HG03039 (cell line): ENCODE measurements at regions not wholly inside any gene's neighbourhood (a gene's known extent, or its start where the extent isn't known, plus 50 kb on each side); places are given as distances from the start of the nearest gene placed in this dataset.
"Not testable (repeated sequence)": the region's sequence is repeated elsewhere in the genome, so short reads cannot be mapped to it uniquely, and the experiment has no call there.

Experiments used
- ATAC-seq: cut with Tn5 transposase; IDR thresholded peaks from one replicate; pipeline ENCODE4 v1.9.1; 2021; ENCODE audit warnings: mild to moderate bottlenecking, moderate library complexity; ENCODE audit not compliant: unreplicated experiment

DNA sequence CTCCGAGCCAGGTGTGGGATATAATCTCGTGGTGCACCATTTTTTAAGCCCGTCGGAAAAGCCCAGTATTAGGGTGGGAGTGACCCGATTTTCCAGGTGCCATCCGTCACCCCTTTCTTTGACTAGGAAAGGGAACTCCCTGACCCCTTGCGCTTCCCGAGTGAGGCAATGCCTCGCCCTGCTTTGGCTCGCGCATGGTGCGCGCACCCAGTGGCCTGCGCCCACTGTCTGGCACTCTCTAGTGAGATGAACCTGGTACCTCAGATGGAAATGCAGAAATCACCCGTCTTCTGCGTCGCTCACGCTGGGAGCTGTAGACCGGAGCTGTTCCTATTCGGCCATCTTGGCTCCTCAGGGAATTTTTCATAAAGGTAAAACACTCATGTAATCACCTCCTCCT lies 63.9 kb downstream of the RWDD3 start:
- not testable (repeated sequence) for ATAC-seq

- no peak for ATAC-seq
Observed at GRCh38 chr1:95301091-95301490, 67.1 kb downstream of the RWDD3 start.

GRCh38 chr1:95301614-95302013 lies 67.6 kb downstream of the RWDD3 start:
- no peak for ATAC-seq

GRCh38 chr1:95304803-95305202 lies 70.8 kb downstream of the RWDD3 start:
- no peak for ATAC-seq

GRCh38 chr1:95308276-95309030 lies 74.4 kb downstream of the RWDD3 start:
- ATAC-seq, result no peak

GRCh38 chr1:95309031-95309471 lies 75.0 kb downstream of the RWDD3 start:
- no peak for ATAC-seq

DNA sequence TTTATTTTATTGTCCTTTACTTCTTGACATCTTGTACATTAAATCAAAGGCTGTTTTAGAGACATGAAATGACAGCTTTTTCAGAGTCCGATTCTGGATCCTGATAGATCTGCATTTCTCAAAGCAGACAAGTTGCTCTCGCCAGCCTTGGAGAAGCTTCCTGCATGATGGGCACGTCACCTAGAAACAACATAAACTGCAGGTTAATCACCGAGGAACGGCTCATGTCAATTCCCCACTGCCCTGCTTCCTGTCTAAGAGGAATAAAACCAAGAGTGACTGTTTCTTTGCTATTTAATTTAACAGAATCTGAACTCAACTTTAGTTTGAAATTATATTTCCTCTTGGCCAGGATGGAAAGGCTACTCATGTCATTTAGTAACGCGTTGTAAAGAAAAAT lies 77.0 kb downstream of the RWDD3 start:
- ATAC-seq, result no peak

- no peak for ATAC-seq
Observed at GRCh38 chr1:95311762-95312161, 77.8 kb downstream of the RWDD3 start.

DNA sequence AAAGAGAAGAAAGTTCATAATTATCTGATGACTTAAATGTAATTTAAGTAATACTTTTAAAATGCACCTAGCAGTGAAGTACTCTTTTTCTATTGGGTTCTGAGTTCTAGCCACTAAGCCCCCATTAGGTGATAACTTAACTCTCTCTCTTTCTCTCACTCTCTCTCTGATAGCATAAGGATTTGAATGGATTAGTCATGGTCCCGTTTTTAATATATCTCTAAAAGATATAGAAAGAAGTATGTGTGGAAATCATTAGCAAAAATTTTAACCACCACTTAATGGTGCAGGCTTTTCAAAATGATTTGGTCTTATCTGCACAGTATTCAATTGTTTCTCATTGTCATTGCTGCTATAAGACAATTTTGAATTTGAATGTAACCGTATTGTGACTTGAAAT lies 78.2 kb downstream of the RWDD3 start:
- ATAC-seq, result no peak

GRCh38 chr1:95313527-95313926 lies 79.5 kb downstream of the RWDD3 start:
- no peak for ATAC-seq

GRCh38 chr1:95321531-95321930 lies 87.5 kb downstream of the RWDD3 start:
- no peak for ATAC-seq

DNA sequence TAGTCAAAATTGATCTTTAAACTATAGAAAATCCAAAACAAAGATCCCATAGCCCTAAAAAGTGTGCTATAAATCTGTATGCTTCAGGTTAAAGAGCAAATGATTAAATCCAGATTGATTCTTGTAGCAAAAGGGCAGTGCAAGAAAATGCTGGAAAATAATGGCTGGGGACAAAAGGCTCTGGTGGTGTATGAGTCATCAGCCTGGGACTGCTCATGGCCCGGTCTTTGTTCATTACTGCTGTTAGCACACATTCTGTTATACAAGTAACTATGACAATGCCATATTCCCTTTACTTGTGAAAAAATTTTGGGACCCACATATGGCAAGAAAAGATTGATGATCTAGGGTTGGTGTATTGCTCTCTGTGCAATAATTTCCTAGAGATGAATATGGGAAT lies 89.1 kb downstream of the RWDD3 start:
- ATAC-seq, result no peak

DNA sequence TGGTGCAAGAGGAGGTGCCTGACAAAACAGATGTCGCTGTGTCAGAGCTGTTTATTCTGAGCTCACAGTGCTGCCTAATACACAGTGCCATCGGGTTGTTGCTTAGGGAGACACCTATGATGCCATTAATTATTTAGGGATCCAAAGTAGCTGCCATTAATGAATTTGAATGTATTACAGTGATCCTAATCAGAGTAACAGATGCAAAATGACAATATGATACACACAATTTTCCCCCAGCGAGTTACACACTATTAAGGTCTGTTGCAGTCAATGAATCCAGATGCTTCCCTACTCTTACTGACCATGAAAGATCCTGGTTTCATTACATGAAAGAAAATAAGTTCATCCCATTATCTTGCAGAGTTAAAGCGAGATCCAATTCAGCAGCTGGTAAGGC lies 91.3 kb downstream of the RWDD3 start:
- ATAC-seq, result no peak

DNA sequence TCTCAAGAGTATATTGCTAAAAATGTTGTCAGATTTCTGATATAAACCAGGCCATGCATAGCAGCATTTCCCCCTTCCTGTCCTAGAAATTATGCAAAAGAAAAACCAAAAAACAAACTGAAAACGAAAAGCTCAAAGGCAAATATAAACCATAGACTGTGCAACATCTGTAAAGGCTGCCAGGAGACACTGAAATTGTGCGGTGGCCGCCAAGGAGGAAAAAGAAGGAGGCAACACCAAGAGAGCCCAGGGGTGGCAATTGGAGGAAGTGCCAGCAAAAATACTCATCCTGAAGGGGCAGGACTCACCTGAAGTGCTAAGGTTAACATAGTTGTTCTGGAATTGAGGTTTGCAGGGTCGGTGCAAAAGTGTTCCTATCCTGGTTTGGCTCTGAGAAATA lies 92.0 kb downstream of the RWDD3 start:
- ATAC-seq, result no peak

DNA sequence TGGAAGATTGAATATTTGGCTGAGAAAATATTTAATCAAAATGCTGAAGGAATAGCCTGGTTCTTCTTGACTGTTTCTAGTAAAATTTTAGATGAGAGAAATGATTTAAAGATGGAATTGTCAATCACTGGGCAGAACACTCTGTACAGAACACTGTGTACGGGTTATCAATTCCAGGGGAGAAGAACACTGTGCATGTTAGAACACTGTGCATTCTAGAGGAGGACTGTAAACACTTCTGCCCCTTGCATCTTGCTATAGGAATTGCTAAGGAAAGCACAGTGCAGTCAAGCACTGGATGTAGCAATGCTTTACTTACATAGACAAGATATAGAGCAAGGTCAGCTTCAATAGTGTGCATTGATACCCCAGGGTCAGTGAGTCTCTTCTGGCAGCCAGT lies 98.7 kb downstream of the RWDD3 start:
- no peak for ATAC-seq

DNA sequence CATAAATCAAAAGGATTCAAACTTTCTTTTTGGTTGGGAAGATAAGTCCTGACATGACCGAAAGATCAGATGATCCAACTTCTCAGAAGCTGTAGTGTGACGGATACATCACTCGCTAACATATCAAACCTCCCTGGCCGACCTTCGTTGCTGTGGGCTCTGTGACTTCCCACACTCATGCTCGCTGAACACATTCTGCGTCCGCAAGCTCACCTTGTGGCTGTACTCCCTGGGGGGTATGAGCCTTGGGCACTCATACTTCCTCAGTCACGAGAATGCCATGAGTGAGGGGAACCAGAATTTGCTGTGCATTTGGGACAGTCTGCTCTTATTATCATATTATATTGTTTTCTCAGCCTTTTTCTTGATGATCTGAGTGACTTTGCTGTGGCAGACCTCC lies 105.4 kb downstream of the RWDD3 start:
- ATAC-seq, result no peak

DNA sequence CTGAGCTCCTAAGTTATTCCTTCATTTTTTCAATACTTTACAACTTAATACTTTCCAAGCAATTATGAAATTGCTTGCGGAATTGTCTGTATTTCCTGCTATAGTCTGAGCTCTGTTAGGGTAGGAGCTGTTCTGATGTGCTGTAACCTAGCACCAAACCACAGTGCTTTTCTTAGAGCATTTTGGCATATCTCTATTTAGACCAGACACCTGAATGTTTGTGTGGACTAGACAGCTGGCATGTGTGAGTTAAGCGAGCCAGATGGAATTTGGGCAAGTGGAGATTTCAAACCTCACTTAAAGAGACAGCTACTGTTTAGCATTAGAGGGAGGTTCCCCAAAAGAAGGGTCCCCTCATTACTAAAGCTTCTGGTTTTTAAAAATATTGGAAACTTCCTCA lies 106.1 kb downstream of the RWDD3 start:
- no peak for ATAC-seq

DNA sequence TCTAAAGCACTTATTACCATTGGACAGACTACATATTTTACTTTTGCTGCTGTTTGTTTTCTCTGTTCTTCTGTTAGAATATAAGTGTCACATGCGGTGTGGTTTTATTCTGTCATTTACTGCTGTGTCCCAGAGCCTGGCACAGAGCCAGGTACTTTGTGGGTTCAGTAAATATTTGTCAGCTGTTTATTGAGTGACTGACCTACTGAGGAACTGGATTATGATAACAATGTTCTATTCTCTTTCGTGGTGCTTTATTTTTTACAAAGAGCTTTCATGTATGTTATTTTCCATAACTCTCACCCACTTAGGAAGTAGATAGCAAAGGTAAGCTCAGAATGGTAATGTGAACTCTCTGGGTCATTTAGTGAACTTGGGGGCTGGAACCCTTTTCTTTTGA lies 118.8 kb downstream of the RWDD3 start:
- ATAC-seq, result no peak

DNA sequence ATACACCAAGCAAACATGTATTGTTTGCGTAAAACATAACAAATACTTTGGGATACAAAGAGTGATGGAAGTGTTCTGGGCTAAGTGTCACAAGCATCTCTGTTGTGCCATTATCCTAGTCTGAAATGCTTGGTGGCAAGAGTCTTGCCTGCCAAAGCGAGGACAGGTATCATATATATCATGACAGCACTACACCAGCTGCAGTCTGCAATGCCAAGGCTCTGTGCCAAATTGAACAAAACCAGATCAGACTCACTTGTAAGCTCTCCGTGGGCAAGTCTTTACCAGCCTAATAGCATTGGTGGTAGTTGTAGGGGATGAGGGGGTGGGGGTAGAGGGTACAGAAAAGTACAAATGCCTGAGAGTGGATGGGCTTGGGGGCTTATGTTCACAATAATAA lies 119.2 kb downstream of the RWDD3 start:
- no peak for ATAC-seq

- no peak for ATAC-seq
Observed at GRCh38 chr1:95364546-95364945, 130.5 kb downstream of the RWDD3 start.

DNA sequence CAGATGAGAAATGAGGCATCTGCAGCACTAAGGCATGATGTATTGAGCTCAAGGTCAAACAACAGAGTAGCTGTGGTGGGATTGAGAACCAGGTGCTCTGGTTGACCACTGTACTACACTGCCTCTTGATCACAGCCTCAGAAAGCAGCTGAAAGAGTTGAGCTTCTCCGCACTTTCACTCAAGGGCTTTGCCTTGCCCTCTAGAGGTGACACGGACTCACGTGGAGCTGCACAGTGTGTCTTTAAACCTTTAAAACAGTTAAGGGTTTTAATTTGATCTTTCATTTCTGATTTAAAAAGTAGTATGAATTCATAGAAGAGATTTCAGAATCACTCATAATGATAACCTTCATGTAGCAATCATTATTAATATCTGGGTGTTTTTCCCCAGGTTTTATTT lies 132.5 kb downstream of the RWDD3 start:
- no peak for ATAC-seq

GRCh38 chr1:95368178-95368577 lies 134.2 kb downstream of the RWDD3 start:
- ATAC-seq, result no peak

DNA sequence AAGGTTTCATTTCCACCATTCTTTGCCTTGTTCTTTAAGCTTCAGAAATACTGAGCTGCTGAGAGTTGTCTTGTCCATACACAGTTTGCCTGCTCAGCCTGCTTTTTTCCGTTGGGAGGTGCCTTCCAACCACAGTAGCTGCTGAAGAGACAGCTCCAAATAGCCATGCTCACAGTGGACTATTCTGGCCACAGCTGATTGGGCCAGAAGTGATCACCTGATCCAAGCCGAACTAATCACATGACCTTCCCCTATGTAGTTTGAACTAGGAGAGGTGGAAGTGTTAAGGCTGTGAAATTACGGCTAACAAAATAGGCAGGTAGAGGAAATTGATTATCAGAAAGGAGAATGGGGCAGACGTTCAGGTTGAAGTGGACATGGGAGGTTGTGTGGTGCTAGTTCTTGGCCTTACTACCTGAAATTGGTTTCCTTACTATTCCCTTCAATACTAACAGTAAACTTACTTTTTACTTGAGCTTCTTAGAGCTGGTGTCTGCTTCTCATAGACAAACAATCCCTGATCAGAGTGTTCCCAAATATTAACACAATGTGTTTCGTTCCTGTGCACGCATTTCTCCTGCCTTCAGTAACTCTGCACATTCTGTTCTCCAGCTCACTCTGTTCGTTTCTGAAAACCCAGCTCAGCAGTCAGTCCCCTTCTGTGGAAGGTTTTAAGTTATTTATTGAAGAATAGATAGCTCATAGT lies 136.1 kb downstream of the RWDD3 start:
- no peak for ATAC-seq
